K562 (cell line): ENCODE measurements at regions not wholly inside any gene's neighbourhood (a gene's known extent, or its start where the extent isn't known, plus 50 kb on each side); places are given as distances from the start of the nearest gene placed in this dataset.
"Not testable (repeated sequence)": the region's sequence is repeated elsewhere in the genome, so short reads cannot be mapped to it uniquely, and the experiment has no call there.

Source experiments
- ATAC-seq: fragments of 200-7000 bp; cut with Tn5 transposase; 3 replicates; pipeline ENCODE4 v1.9.1; 2020; ENCODE audit warnings: moderate library complexity
- BruUV-seq: library from RNA; stranded (reverse); fragments of 400-500 nt; replicated peaks from 2 replicates; lab custom pipeline; 2021; lab: Mats Ljungman, UMichigan
- CTCF ChIA-PET: fragments of 300-600 bp; formaldehyde crosslinking; extraction: SDS; loops from one replicate; lab custom pipeline; 2021; ENCODE audit warnings: low intra/inter-chr PET ratio; lab: Yijun Ruan, JAX
- POLR2A ChIA-PET: fragments of 300-600, 350-650 bp; sonication (Branson Sonifier 250); formaldehyde crosslinking; extraction: SDS; loops from one replicate; lab custom pipeline; 2021; ENCODE audit warnings: antibody characterized with exemption, inconsistent platforms; lab: Yijun Ruan, JAX
- DNase-seq, 4 experiments: peaks; one replicate each; pipeline versions ENCODE4 v3.0.0 to v3.0.0-alpha.2; 2011 to 2018; ENCODE audit warnings: low spot score in 3 of 4, mixed read lengths in 3 of 4; ENCODE audit errors: extremely low read depth in 1 of 4
- FAIRE-seq: peaks from 2 replicates; lab custom pipeline; 2011; peaks lifted over from hg19 to GRCh38; lab: Jason Lieb, UNC
- H2AFZ ChIP-seq: 2 replicates; pipeline ENCODE4 v1.6.0; 2011; ENCODE audit warnings: low read depth, low read length, control low read depth, inconsistent platforms
- H3K27ac ChIP-seq: fragments of 200-600 bp; 3 replicates; pipeline ENCODE4 v1.8.0; 2011; ENCODE audit warnings: low read depth, mild to moderate bottlenecking, control low read depth, inconsistent platforms, low read length, moderate library complexity, mixed read lengths; ENCODE audit errors: extremely low read depth
- H3K27me3 ChIP-seq, 2 experiments: fragments of 300-600 bp in 1 of 2; 2 replicates in 1 of 2; 3 replicates in 1 of 2; pipeline versions ENCODE4 v1.6.0 to v1.8.0; 2011; ENCODE audit warnings: inconsistent platforms in 2 of 2, low read length in 2 of 2, mild to moderate bottlenecking in 1 of 2, mixed read lengths in 1 of 2, moderate library complexity in 1 of 2; ENCODE audit not compliant: control insufficient read depth in 2 of 2, insufficient read depth in 2 of 2
- H3K36me3 ChIP-seq: fragments of 300-600 bp; 3 replicates; pipeline ENCODE4 v1.8.0; 2011; ENCODE audit warnings: mild to moderate bottlenecking, low read length, inconsistent platforms; ENCODE audit not compliant: control insufficient read depth, insufficient read depth
- H3K4me1 ChIP-seq, 2 experiments: fragments of 200-600 bp in 1 of 2; replicated peaks in 1 of 2; 2 replicates in 1 of 2; 3 replicates in 1 of 2; pipeline versions ENCODE4 v1.5.1 to v1.8.0; 2011; ENCODE audit warnings: inconsistent platforms in 2 of 2, low read length in 2 of 2, mild to moderate bottlenecking in 1 of 2, mixed read lengths in 1 of 2, moderate library complexity in 1 of 2; ENCODE audit not compliant: control insufficient read depth in 2 of 2, insufficient read depth in 2 of 2
- H3K4me2 ChIP-seq: 2 replicates; pipeline ENCODE4 v1.6.1; 2011; ENCODE audit warnings: low read length, control low read depth, inconsistent platforms, mixed read lengths; ENCODE audit not compliant: insufficient read depth
- H3K4me3 ChIP-seq: fragments of 200-600 bp; sonication (generic), shearing (Covaris generic); 2 replicates; pipeline ENCODE4 v1.5.1; 2016; ENCODE audit warnings: control low read depth, inconsistent platforms
- H3K79me2 ChIP-seq: fragments of 200-600 bp; 3 replicates; pipeline ENCODE4 v1.8.0; 2011; ENCODE audit warnings: low read length, inconsistent platforms; ENCODE audit not compliant: control insufficient read depth, insufficient read depth
- H3K9ac ChIP-seq, 2 experiments: 2 replicates each; pipeline versions ENCODE4 v1.6.0 to v1.6.1; 2011; ENCODE audit warnings: low read depth in 2 of 2, low read length in 2 of 2, control low read depth in 1 of 2, inconsistent platforms in 1 of 2, mild to moderate bottlenecking in 1 of 2, mixed read lengths in 1 of 2; ENCODE audit not compliant: insufficient read depth in 1 of 2
- H3K9me1 ChIP-seq: one replicate; pipeline ENCODE4 v1.6.0; 2011; ENCODE audit warnings: inconsistent platforms, mild to moderate bottlenecking, low read length, moderate library complexity; ENCODE audit not compliant: control insufficient read depth, insufficient read depth
- H3K9me3 ChIP-seq: replicated peaks from 2 replicates; pipeline ENCODE4 v1.5.1; 2011; ENCODE audit warnings: low read depth, low read length, inconsistent platforms; ENCODE audit not compliant: control insufficient read depth, insufficient read depth
- H4K20me1 ChIP-seq: replicated peaks from 2 replicates; pipeline ENCODE4 v1.6.1; 2011; ENCODE audit warnings: low read length, inconsistent platforms, mixed read lengths; ENCODE audit not compliant: control insufficient read depth, insufficient read depth
- AFF1 ChIP-seq, 2 experiments: fragments of 450-650 bp; IDR thresholded peaks; 2 replicates each; pipeline ENCODE4 v1.6.1; 2018; ENCODE audit warnings: mild to moderate bottlenecking in 2 of 2, low read depth in 1 of 2; ENCODE audit not compliant: partially characterized antibody in 2 of 2
- MYNN ChIP-seq, 2 experiments: sonication (generic); formaldehyde crosslinking in 1 of 2; IDR thresholded peaks; 2 replicates each; pipeline versions ENCODE4 v1.5.0 to v1.6.1; 2016 to 2020; ENCODE audit warnings: antibody characterized with exemption in 1 of 2, missing genetic modification reagents in 1 of 2
- ZNF780A ChIP-seq: fragments of 250-450 bp; sonication (Bioruptor Pico); IDR thresholded peaks from 2 replicates; pipeline ENCODE4 v1.5.0; 2021; ENCODE audit warnings: mild to moderate bottlenecking
- WGBS: fragments of 100-300 bp; shearing (Covaris generic); methylation state at CpG from one replicate; pipeline ENCODE4 v1.1.6; 2016; ENCODE audit warnings: low coverage, mixed read lengths; ENCODE audit not compliant: insufficient coverage; ENCODE audit errors: missing lambda C conversion rate; 5-methylcytosine and 5-hydroxymethylcytosine counted together
- in situ Hi-C: fragments of 300-500 bp; cut with MboI; formaldehyde crosslinking; loops from 4 replicates; pipeline ENCODE4 v1.15.0; 2018; ENCODE audit warnings: inconsistent platforms, mixed read lengths
- intact Hi-C: fragments of 100-400 bp; cut with micrococcal nuclease; formaldehyde crosslinking; loops from 2 replicates; pipeline ENCODE4 v1.14.2; 2022

GRCh38 chr1:189253601-189254350, 1223.9 kb downstream of the BRINP3 start (continued):
- TF ChIP-seq MYNN (IDR thresholded peaks at IDR 0.05): no peak
- TF ChIP-seq MYNN (CRISPR knock-in tag; IDR thresholded peaks at IDR 0.05): no peak
- no peak for TF ChIP-seq ZNF780A (CRISPR knock-in tag)
- TF ChIP-seq, all 486 proteins: peak for 0

DNA sequence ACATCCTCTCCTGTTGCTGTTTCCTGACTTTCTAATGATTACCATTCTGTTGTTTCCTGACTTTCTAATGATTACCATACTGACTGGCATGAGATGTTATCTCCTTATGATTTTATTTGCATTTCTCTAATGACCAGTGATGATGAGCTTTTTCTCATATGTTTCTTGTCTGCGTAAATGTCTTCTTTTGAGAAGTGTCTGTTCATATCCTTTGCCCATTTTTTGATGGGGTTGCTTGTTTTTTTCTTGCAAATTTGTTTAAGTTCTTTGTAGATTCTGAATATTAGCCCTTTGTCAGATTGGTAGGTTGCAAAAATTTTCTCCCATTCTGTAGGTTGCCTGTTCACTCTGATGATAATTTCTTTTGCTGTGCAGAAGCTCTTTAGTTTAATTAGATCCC, 1216.5 kb downstream of the BRINP3 start:
- H3K9me3 ChIP-seq, H3K4me2 ChIP-seq, H3K9me1 ChIP-seq, H3K36me3 ChIP-seq, ATAC-seq, H4K20me1 ChIP-seq, FAIRE-seq, H3K27me3 ChIP-seq, DNase-seq, H3K27ac ChIP-seq, H3K79me2 ChIP-seq, POLR2A ChIA-PET, CTCF ChIA-PET, intact Hi-C loops, H2AFZ ChIP-seq, H3K4me1 ChIP-seq, H3K4me3 ChIP-seq, BruUV-seq, H3K9ac ChIP-seq, in situ Hi-C loops: not testable (repeated sequence)
- TF ChIP-seq AFF1 (IDR thresholded peaks at IDR 0.05; ENCODE audit: low read depth in 1 of 2, partially characterized antibody in 2 of 2): peak in 1 of 2 experiments; percentile 90
- WGBS: 65% methylated on average over 1 of the region's 1 CpG
